H1 (cell line): ENCODE measurements at regions not wholly inside any gene's neighbourhood (a gene's known extent, or its start where the extent isn't known, plus 50 kb on each side); places are given as distances from the start of the nearest gene placed in this dataset.

Source experiments
- CTCF ChIA-PET: fragments of 300-600 bp; sonication (Branson Sonifier 250); formaldehyde crosslinking; loops from one replicate; lab custom pipeline; 2021; ENCODE audit not compliant: partially characterized antibody; lab: Charles Lee
- POLR2A ChIA-PET: fragments of 300-600 bp; sonication (Branson Sonifier 250); formaldehyde crosslinking; loops from one replicate; lab custom pipeline; 2021; ENCODE audit warnings: inconsistent platforms; ENCODE audit not compliant: partially characterized antibody; lab: Charles Lee
- DNase-seq, 2 experiments: peaks; one replicate each; pipeline versions ENCODE4 v3.0.0 to v3.0.0-alpha.2; 2010 to 2022; ENCODE audit warnings: low spot score in 2 of 2, low read depth in 1 of 2, mixed read lengths in 1 of 2
- FAIRE-seq: peaks from 2 replicates; lab custom pipeline; 2011; peaks lifted over from hg19 to GRCh38; lab: Jason Lieb, UNC
- H2AFZ ChIP-seq: 2 replicates; pipeline ENCODE4 v1.8.1; 2012; ENCODE audit warnings: low read length, inconsistent platforms
- H2AK5ac ChIP-seq: 2 replicates; pipeline ENCODE4 v1.6.1; 2013; ENCODE audit warnings: low read depth, low read length
- H2BK120ac ChIP-seq: replicated peaks from 2 replicates; pipeline ENCODE3; 2013; ENCODE audit warnings: low read depth, low read length, inconsistent platforms
- H2BK12ac ChIP-seq: 2 replicates; pipeline ENCODE4 v1.6.1; 2013; ENCODE audit warnings: low read depth, low read length
- H2BK15ac ChIP-seq: 2 replicates; pipeline ENCODE4 v1.6.1; 2013; ENCODE audit warnings: low read length
- H2BK20ac ChIP-seq: 2 replicates; pipeline ENCODE4 v1.6.1; 2013; ENCODE audit warnings: low read length
- H2BK5ac ChIP-seq: 2 replicates; pipeline ENCODE4 v1.6.1; 2013; ENCODE audit warnings: low read depth, low read length
- H3K14ac ChIP-seq: 2 replicates; pipeline ENCODE4 v1.6.1; 2013; ENCODE audit warnings: inconsistent platforms; ENCODE audit not compliant: insufficient read length
- H3K18ac ChIP-seq: 2 replicates; pipeline ENCODE4 v1.6.1; 2013; ENCODE audit warnings: low read length; ENCODE audit errors: extremely low read depth
- H3K23ac ChIP-seq: 2 replicates; pipeline ENCODE4 v1.6.1; 2013; ENCODE audit warnings: inconsistent platforms; ENCODE audit not compliant: insufficient read length
- H3K23me2 ChIP-seq: 2 replicates; pipeline ENCODE4 v1.6.1; 2013; ENCODE audit warnings: low read depth, low read length
- H3K27ac ChIP-seq: 2 replicates; pipeline ENCODE4 v1.6.1; 2011; ENCODE audit warnings: low read depth, low read length, inconsistent platforms
- H3K27me3 ChIP-seq, 4 experiments: replicated peaks in 1 of 4; 1 replicate in 1 of 4; 2 replicates in 3 of 4; pipeline versions ENCODE4 v1.6.1 to v1.8.1; 2011 to 2013; ENCODE audit warnings: low read length in 3 of 4, mild to moderate bottlenecking in 3 of 4, inconsistent platforms in 2 of 4, mixed read lengths in 2 of 4, moderate library complexity in 1 of 4; ENCODE audit not compliant: control insufficient read depth in 3 of 4, insufficient read depth in 3 of 4; ENCODE audit errors: extremely low read depth in 1 of 4
- H3K36me3 ChIP-seq, 4 experiments: 2 replicates each; pipeline versions ENCODE4 v1.6.1 to v1.8.1; 2011 to 2013; ENCODE audit warnings: mild to moderate bottlenecking in 4 of 4, low read length in 3 of 4, moderate library complexity in 2 of 4, control low read depth in 1 of 4, inconsistent platforms in 1 of 4; ENCODE audit not compliant: insufficient read depth in 4 of 4, control insufficient read depth in 2 of 4
- H3K4ac ChIP-seq: replicated peaks from 2 replicates; pipeline ENCODE3; 2013; ENCODE audit warnings: low read length, low read depth, mixed read lengths, inconsistent platforms; ENCODE audit not compliant: insufficient read length
- H3K4me1 ChIP-seq, 4 experiments: replicated peaks in 1 of 4; 1 replicate in 1 of 4; 2 replicates in 3 of 4; pipeline versions ENCODE4 v1.6.1 to v1.8.1; 2011 to 2013; ENCODE audit warnings: low read length in 3 of 4, inconsistent platforms in 2 of 4, mixed read lengths in 1 of 4; ENCODE audit not compliant: insufficient read depth in 4 of 4, control insufficient read depth in 3 of 4
- H3K4me2 ChIP-seq, 2 experiments: 2 replicates each; pipeline versions ENCODE4 v1.6.1 to v1.8.1; 2011 to 2013; ENCODE audit warnings: low read depth in 2 of 2, low read length in 2 of 2, control low read depth in 1 of 2, inconsistent platforms in 1 of 2, mild to moderate bottlenecking in 1 of 2; ENCODE audit not compliant: insufficient read depth in 1 of 2
- H3K4me3 ChIP-seq, 4 experiments: fragments of 200-600, 300-600 bp in 1 of 4; sonication (generic), shearing (Covaris generic), sonication (Bioruptor Twin) in 1 of 4; 2 replicates each; pipeline versions ENCODE4 v1.5.1 to v1.8.1; 2011 to 2016; ENCODE audit warnings: low read length in 4 of 4, low read depth in 3 of 4, control low read depth in 2 of 4, inconsistent platforms in 2 of 4, mild to moderate bottlenecking in 2 of 4, mixed read lengths in 1 of 4, moderate library complexity in 1 of 4; ENCODE audit not compliant: insufficient read depth in 2 of 4; ENCODE audit errors: extremely low read depth in 1 of 4
- H3K56ac ChIP-seq: replicated peaks from 2 replicates; pipeline ENCODE3; 2013; ENCODE audit warnings: low read depth, mild to moderate bottlenecking, mixed read lengths, low read length, inconsistent platforms; ENCODE audit not compliant: insufficient read length
- H3K79me1 ChIP-seq: 2 replicates; pipeline ENCODE4 v1.6.1; 2013; ENCODE audit warnings: low read depth, low read length, control low read depth
- H3K79me2 ChIP-seq, 2 experiments: 2 replicates each; pipeline versions ENCODE4 v1.6.1 to v1.8.1; 2012 to 2013; ENCODE audit warnings: low read length in 2 of 2, mild to moderate bottlenecking in 2 of 2, inconsistent platforms in 1 of 2; ENCODE audit not compliant: insufficient read depth in 2 of 2, control insufficient read depth in 1 of 2
- H3K9ac ChIP-seq, 4 experiments: replicated peaks in 1 of 4; 1 replicate in 1 of 4; 2 replicates in 3 of 4; pipeline versions ENCODE4 v1.6.1 to v1.8.1; 2011 to 2013; ENCODE audit warnings: low read depth in 3 of 4, low read length in 3 of 4, control low read depth in 2 of 4, mild to moderate bottlenecking in 2 of 4, moderate library complexity in 2 of 4, inconsistent platforms in 1 of 4; ENCODE audit errors: extremely low read depth in 1 of 4
- H3K9me3 ChIP-seq, 2 experiments: 2 replicates each; pipeline versions ENCODE4 v1.6.1 to v1.8.1; 2012 to 2013; ENCODE audit warnings: mild to moderate bottlenecking in 2 of 2, moderate library complexity in 2 of 2, control low read depth in 1 of 2, inconsistent platforms in 1 of 2, low read depth in 1 of 2, low read length in 1 of 2, mixed read lengths in 1 of 2; ENCODE audit not compliant: insufficient read depth in 2 of 2
- H4K20me1 ChIP-seq, 2 experiments: replicated peaks in 1 of 2; 2 replicates each; pipeline versions ENCODE3 to v1.8.1; 2011 to 2013; ENCODE audit warnings: inconsistent platforms in 2 of 2, low read length in 2 of 2, mild to moderate bottlenecking in 1 of 2; ENCODE audit not compliant: insufficient read depth in 2 of 2, control insufficient read depth in 1 of 2
- H4K5ac ChIP-seq: 2 replicates; pipeline ENCODE4 v1.6.1; 2013; ENCODE audit warnings: low read length, low read depth, mixed read lengths, inconsistent platforms; ENCODE audit not compliant: insufficient read length
- H4K8ac ChIP-seq: 2 replicates; pipeline ENCODE4 v1.8.0; 2013; ENCODE audit warnings: mild to moderate bottlenecking, moderate library complexity, low read length, inconsistent platforms; ENCODE audit not compliant: insufficient read depth; ENCODE audit errors: extremely low read depth
- H4K91ac ChIP-seq: replicated peaks from 2 replicates; pipeline ENCODE3; 2013; ENCODE audit warnings: low read length, mixed read lengths, inconsistent platforms; ENCODE audit not compliant: insufficient read length
- E2F6 ChIP-seq: IDR thresholded peaks from 2 replicates; pipeline ENCODE4 v1.6.1; 2012; ENCODE audit warnings: inconsistent platforms
- PHF8 ChIP-seq: fragments of 200-600 bp; sonication (generic); conservative IDR thresholded peaks from 2 replicates; pipeline ENCODE4 v1.7.1; 2012; ENCODE audit warnings: low read depth, mild to moderate bottlenecking, inconsistent platforms, low read length, moderate library complexity
- WGBS, 2 experiments: shearing (Covaris generic) in 1 of 2; methylation state at CpG; one replicate each; pipeline versions ENCODE4 v1.1.6 to v1.1.7; 2013 to 2015; ENCODE audit warnings: low lambda C conversion rate in 2 of 2, mixed read lengths in 2 of 2, inconsistent platforms in 1 of 2, low coverage in 1 of 2, missing lambda C conversion rate in 1 of 2; ENCODE audit not compliant: insufficient replicate concordance in 2 of 2, insufficient coverage in 1 of 2, insufficient read length in 1 of 2; ENCODE audit errors: extremely low coverage in 1 of 2, missing lambda C conversion rate in 1 of 2; 5-methylcytosine and 5-hydroxymethylcytosine counted together

GRCh38 chr1:228917755-228918154, 182.5 kb downstream of the RHOU start:
- no peak overlapping the region for H3K18ac ChIP-seq
- ChIA-PET CTCF (no interaction called here), POLR2A (no interaction called here)
- H2BK5ac ChIP-seq = no peak overlapping the region
- no peak overlapping the region for H2BK12ac ChIP-seq
- DNase-seq = no peak
- H3K27me3 ChIP-seq = no peaks in the 10 kb centered on the region
- H3K56ac ChIP-seq = no peak overlapping the region
- no peak overlapping the region for H2AK5ac ChIP-seq
- no peak overlapping the region for H3K9ac ChIP-seq
- H3K27ac ChIP-seq = no peak overlapping the region
- FAIRE-seq = no peak
- no peak overlapping the region for H2BK120ac ChIP-seq
- 93% methylated on average over 2 of the region's 2 CpGs; no CpG with 5 or more reads in 1 of the 2 experiments for WGBS, 2 experiments
- no peaks in the 10 kb centered on the region for H3K79me1 ChIP-seq
- H3K9me3 ChIP-seq = peaks cover 0 to 2% of the 10 kb centered on the region in 2 experiments; a peak in 1 of 4 replicates
- H2BK20ac ChIP-seq = no peak overlapping the region
- H3K4ac ChIP-seq = no peak overlapping the region
- no peak overlapping the region for H3K4me2 ChIP-seq
- no peaks in the 10 kb centered on the region for H3K79me2 ChIP-seq
- no peak overlapping the region for H3K23ac ChIP-seq
- H3K4me1 ChIP-seq = peaks cover 0 to 5% (median 3%) of the 10 kb centered on the region in 4 experiments; a peak in 3 of 7 replicates
- no peak overlapping the region for H2AFZ ChIP-seq
- H4K8ac ChIP-seq = no peak overlapping the region
- no peaks in the 10 kb centered on the region for H3K36me3 ChIP-seq
- H4K91ac ChIP-seq = no peak overlapping the region
- no peak overlapping the region for H3K4me3 ChIP-seq
- no peak overlapping the region for H2BK15ac ChIP-seq
- no peak overlapping the region for H4K5ac ChIP-seq
- no peaks in the 10 kb centered on the region for H4K20me1 ChIP-seq
- no peak overlapping the region for H3K14ac ChIP-seq
- no peaks in the 10 kb centered on the region for H3K23me2 ChIP-seq
- TF ChIP-seq E2F6 (no peak), PHF8 (no peak)
